GM12801 (cell line): ENCODE measurements at regions not wholly inside any gene's neighbourhood (a gene's known extent, or its start where the extent isn't known, plus 50 kb on each side); places are given as distances from the start of the nearest gene placed in this dataset.

ENCODE experiments used
- CTCF ChIP-seq: IDR thresholded peaks from one replicate; pipeline ENCODE4 v1.5.1; 2011; ENCODE audit warnings: control low read depth; ENCODE audit not compliant: insufficient read length; ENCODE audit errors: extremely low read depth

GRCh38 chr17:33500151-33500550, 207.1 kb upstream of the ASIC2 start:
- no peak for TF ChIP-seq CTCF

GRCh38 chr17:33501185-33501584, 208.1 kb upstream of the ASIC2 start:
- no peak for TF ChIP-seq CTCF

DNA sequence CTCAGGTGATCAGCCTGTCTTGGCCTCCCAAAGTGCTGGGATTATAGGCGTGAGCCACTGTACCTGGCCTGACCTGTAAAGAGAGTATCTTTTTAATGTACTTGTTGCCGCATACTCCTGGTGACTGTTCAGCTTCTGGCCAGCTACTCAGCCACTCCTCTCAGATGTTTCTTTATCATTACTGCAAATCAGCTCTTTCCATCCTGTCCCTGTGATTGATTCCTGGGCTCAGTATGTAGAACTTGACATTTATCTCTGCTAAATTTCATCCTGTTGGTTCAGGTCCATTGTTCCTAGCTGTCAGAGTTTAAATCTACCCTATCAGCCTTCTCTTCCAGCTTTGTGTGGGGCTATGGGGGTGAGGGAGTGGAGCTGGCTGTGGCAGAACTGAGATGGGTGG, 211.5 kb upstream of the ASIC2 start:
- TF ChIP-seq CTCF, result no peak

DNA sequence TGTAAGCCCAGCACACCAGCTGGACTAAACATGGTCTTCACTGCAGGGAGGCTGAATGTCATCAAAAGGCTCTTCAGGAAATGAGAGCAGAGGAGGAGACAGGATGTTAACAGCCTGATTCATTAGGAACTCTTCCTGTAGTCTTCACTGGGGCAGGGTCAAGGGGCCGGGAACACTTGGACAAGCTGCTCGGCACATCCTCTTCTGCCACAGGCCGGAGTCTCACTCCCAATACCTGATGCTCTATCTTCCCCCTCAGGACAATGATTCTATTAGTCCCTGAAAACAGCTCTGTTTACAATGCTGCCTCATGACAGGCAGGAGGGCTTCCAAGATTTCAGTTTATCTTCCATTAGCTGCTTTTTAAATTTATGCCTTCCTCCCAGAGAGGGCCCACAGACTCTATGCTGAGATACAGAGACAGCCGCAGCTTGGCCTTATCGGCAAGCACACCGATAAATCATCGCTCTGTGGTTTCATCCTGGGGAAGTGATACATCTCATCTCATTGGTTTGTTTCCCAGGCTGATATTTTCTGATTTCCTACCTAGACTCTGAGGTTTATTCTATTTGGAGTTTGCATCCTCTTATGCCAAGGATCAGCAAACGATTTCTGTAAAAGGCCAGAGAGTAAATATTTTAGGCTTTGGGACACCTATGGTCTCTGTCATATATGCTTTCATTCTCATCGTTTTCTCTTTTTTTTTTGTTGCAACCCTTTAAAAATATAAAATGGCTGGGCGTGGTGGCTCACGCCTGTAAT, 214.0 kb upstream of the ASIC2 start:
- no peak for TF ChIP-seq CTCF

DNA sequence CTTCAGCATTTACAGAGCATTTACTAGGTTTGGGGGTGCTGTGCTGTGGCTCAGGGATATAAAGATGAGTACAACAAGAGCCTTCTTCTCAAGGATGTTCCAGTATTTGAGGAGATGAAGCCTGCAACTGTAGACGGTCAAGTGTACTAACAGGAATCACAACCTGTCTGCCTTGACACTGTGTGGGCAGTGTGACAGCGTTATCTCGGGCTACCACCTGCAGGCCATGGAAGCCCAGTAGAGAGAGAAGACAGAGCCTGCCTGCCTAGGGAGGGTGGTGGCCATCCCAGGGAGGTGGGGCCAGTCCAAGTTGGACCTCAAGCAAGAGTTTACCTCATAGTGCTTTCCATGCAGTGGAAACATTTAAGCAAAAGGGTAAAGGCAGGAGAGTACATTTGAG, 215.1 kb upstream of the ASIC2 start:
- no peak for TF ChIP-seq CTCF

DNA sequence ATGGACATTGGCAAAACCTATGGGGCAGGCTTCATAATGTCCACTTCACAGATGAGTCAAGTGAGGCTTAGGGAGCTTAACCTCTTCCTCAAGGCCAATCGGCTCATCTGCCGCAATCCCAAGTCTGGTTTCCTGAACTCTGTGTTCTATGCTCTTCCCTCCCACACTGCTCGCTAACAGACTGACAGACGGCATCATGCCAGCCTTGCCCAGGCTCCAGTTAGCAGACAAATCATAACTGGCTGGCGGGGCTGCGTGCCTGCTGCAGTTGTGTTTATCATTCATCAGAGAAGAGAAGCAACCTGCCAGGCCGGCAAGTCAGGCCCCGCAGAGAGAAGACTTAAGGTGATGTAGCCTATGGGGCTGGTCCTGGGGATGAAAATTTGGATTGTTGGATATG, 216.2 kb upstream of the ASIC2 start:
- no peak for TF ChIP-seq CTCF

GRCh38 chr17:33511670-33512069, 218.6 kb upstream of the ASIC2 start:
- TF ChIP-seq CTCF, result no peak
